Effector memory CD4-positive, alpha-beta T cell (primary cell): ENCODE measurements at regions not wholly inside any gene's neighbourhood (a gene's known extent, or its start where the extent isn't known, plus 50 kb on each side); places are given as distances from the start of the nearest gene placed in this dataset.

Source experiments
- DNase-seq, 3 donors: peaks; one replicate each; pipeline ENCODE4 v3.0.0-alpha.2; 2020
- H3K27ac ChIP-seq: 2 replicates; pipeline ENCODE4 v1.7.0; 2013; ENCODE audit warnings: mild to moderate bottlenecking, low read length, moderate library complexity; ENCODE audit not compliant: insufficient read depth, poor library complexity, severe bottlenecking
- H3K27me3 ChIP-seq: replicated peaks from 2 replicates; pipeline ENCODE4 v1.7.0; 2013; ENCODE audit warnings: mild to moderate bottlenecking, low read length; ENCODE audit not compliant: insufficient read depth, control insufficient read depth, poor library complexity, severe bottlenecking
- H3K36me3 ChIP-seq: 2 replicates; pipeline ENCODE4 v1.7.0; 2013; ENCODE audit warnings: mild to moderate bottlenecking, low read length, moderate library complexity; ENCODE audit not compliant: control insufficient read depth, insufficient read depth
- H3K4me1 ChIP-seq: 2 replicates; pipeline ENCODE4 v1.7.0; 2013; ENCODE audit warnings: low read length, mild to moderate bottlenecking; ENCODE audit not compliant: control insufficient read depth, insufficient read depth, poor library complexity, severe bottlenecking
- H3K4me3 ChIP-seq: 2 replicates; pipeline ENCODE4 v1.7.0; 2013; ENCODE audit warnings: low read length, low read depth, mild to moderate bottlenecking; ENCODE audit not compliant: insufficient read depth, poor library complexity, severe bottlenecking
- H3K9me3 ChIP-seq: 2 replicates; pipeline ENCODE4 v1.7.0; 2013; ENCODE audit warnings: mild to moderate bottlenecking, low read length, moderate library complexity; ENCODE audit not compliant: control insufficient read depth

DNA sequence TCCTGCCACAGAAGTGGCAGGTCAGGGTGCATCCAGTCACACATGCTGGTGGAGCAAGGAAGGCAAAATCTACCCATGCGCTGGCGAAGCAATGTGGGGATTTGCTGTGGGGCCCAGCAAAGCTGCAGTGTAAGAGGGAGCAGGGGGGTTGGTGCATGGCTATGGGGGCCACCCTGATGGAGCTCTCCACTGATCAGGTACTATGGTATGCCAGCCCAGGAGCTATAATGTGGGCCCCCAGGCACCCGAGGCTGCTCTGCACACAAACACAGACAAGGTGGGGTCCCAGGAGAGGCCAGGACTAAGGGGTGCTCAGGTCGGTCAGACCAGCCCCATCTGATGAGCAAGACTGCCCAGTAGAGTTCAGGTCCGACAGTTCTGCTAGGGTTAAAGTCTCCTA is 213.5 kb downstream of the ZC3H11B start:
- H3K4me3 ChIP-seq: no peak overlapping the region
- no peaks in the 10 kb centered on the region for H3K4me1 ChIP-seq
- DNase-seq: no peak
- H3K27ac ChIP-seq: no peak overlapping the region
- H3K9me3 ChIP-seq: no peaks in the 10 kb centered on the region
- no peaks in the 10 kb centered on the region for H3K36me3 ChIP-seq
- no peaks in the 10 kb centered on the region for H3K27me3 ChIP-seq

DNA sequence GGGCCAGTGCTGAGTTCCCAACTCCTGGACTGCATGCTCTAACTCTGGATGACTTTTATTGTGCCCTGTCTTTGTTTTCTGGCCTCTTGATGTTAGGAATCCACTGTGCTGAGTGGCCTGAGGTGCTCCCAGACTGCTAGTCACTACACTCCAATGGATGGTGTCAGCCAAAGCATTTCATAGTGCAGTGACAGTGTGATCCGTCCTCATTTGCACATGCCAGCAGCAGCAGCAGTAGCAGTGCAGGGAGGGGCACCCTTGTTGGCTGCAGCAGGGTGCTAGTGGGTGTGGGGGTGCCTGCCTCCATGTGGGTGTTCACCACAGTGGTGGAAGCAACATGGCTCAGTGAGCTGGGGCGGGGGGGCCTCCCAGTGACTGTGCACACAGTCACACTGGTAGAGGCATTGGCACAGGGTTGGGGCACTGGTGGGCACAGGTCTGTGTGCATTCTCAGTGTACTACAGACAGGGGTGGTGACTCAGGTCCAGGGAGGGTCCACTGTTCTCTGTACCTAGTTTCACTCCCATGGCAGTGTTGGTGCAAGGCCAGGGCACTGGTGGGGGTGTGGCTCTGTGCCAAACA is 214.0 kb downstream of the ZC3H11B start:
- no peaks in the 10 kb centered on the region for H3K4me1 ChIP-seq
- no peaks in the 10 kb centered on the region for H3K9me3 ChIP-seq
- H3K27ac ChIP-seq: no peak overlapping the region
- H3K36me3 ChIP-seq: no peaks in the 10 kb centered on the region
- no peak overlapping the region for H3K4me3 ChIP-seq
- no peak for DNase-seq
- H3K27me3 ChIP-seq: no peaks in the 10 kb centered on the region

DNA sequence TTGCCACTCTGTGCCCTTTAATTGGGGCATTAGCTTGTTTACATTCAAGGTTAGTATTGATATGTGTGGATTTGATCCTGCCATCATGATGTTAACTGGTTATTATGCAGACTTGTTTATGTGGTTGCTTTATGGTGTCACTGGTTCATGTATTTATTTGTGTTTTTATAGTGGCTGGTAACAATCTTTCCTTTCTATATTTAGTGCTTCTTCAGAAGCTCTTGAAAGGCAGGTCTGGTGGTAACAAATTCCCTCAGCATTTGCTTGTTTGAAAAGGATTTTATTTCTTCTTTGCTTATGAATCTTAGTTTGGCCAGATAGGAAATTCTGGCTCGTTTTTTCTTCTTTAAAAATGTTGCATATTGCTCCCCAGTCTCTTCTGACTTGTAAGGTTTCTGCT is 215.4 kb downstream of the ZC3H11B start:
- no peaks in the 10 kb centered on the region for H3K27me3 ChIP-seq
- peaks cover 5% of the 10 kb centered on the region for H3K9me3 ChIP-seq
- no peaks in the 10 kb centered on the region for H3K36me3 ChIP-seq
- no peak overlapping the region for H3K4me3 ChIP-seq
- no peaks in the 10 kb centered on the region for H3K4me1 ChIP-seq
- H3K27ac ChIP-seq: no peak overlapping the region
- DNase-seq: no peak

GRCh38 chr1:219391297-219391696 is 217.6 kb downstream of the LYPLAL1 start:
- DNase-seq: no peak
- Histone ChIP-seq H3K9me3 (peaks cover 5% of the 10 kb centered on the region), H3K36me3 (no peaks in the 10 kb centered on the region), H3K27ac (no peak overlapping the region), H3K4me3 (no peak overlapping the region), H3K27me3 (no peaks in the 10 kb centered on the region), H3K4me1 (no peaks in the 10 kb centered on the region)

DNA sequence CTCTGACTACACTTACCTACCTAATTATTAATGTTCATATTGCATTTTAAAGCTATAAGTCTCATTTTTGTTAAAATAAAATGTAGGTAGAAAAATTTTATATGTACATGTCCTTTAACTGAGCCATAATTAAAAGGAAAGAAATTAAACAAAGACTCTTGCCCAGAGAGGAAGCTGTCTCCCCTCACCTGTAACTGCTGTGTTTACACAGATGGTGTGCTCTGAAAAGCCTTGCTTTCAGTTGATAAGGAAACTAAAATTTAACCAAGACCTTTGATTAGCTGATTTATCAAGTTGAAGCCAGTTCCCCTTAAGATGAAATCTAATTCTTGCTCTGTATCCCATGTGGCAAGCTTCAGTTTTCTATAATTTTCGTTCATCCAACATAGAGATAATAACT is 213.5 kb downstream of the LYPLAL1 start:
- no peaks in the 10 kb centered on the region for H3K4me1 ChIP-seq
- DNase-seq: no peak
- no peaks in the 10 kb centered on the region for H3K9me3 ChIP-seq
- no peak overlapping the region for H3K27ac ChIP-seq
- no peaks in the 10 kb centered on the region for H3K27me3 ChIP-seq
- no peak overlapping the region for H3K4me3 ChIP-seq
- H3K36me3 ChIP-seq: no peaks in the 10 kb centered on the region

- Histone ChIP-seq H3K27ac (no peak overlapping the region), H3K4me1 (no peaks in the 10 kb centered on the region), H3K27me3 (no peaks in the 10 kb centered on the region), H3K9me3 (no peaks in the 10 kb centered on the region), H3K4me3 (no peak overlapping the region), H3K36me3 (no peaks in the 10 kb centered on the region)
- DNase-seq: no peak
Observed at GRCh38 chr1:219385787-219386427, 212.2 kb downstream of the LYPLAL1 start.

GRCh38 chr1:219383281-219383680 is 209.6 kb downstream of the LYPLAL1 start:
- Histone ChIP-seq H3K9me3 (no peaks in the 10 kb centered on the region), H3K4me3 (no peak overlapping the region), H3K36me3 (no peaks in the 10 kb centered on the region), H3K27me3 (no peaks in the 10 kb centered on the region), H3K4me1 (no peaks in the 10 kb centered on the region), H3K27ac (no peak overlapping the region)
- DNase-seq: no peak

DNA sequence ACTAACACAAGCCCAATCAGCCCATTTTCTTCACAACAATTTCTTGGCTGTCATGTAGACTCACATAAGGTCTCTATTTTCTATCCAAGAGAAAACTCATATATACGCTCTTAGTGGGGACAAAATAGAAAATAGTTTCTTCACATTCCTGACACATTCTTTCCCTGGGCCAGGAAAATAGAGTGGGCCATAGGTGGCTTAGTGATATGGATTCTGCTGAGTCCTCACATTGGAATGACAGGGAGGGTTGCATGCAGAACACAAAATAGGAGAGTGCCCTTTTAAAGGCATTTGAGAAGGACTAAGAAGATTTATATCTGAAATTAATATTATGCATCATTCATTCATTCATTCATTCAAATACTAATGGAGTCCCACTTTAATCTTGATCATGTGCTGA is 207.7 kb downstream of the LYPLAL1 start:
- H3K4me1 ChIP-seq: no peaks in the 10 kb centered on the region
- H3K36me3 ChIP-seq: no peaks in the 10 kb centered on the region
- no peak overlapping the region for H3K4me3 ChIP-seq
- no peak for DNase-seq
- H3K27me3 ChIP-seq: no peaks in the 10 kb centered on the region
- H3K27ac ChIP-seq: no peak overlapping the region
- no peaks in the 10 kb centered on the region for H3K9me3 ChIP-seq

DNA sequence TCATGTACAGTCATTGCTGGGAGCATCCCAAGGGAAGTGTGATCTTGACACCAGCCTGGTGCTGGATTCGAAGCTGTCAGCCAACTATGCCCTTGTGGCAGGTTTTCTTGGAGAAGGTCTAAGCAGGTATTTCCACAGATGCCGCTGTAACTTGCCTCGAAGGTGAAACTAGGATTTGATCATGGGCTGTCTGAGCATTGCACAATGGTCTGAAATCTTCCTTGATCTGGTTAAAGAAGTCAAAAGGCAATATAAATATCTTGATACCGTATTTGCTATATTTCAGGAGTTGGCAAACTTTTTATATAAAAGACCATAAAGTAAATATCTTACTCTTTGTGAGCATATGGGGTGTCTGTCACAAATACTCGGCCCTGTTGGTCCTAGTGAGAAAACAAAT is 206.8 kb downstream of the LYPLAL1 start:
- Histone ChIP-seq H3K27me3 (no peaks in the 10 kb centered on the region), H3K36me3 (no peaks in the 10 kb centered on the region), H3K27ac (no peak overlapping the region), H3K9me3 (no peaks in the 10 kb centered on the region), H3K4me3 (no peak overlapping the region), H3K4me1 (no peaks in the 10 kb centered on the region)
- no peak for DNase-seq

GRCh38 chr1:219379691-219380090 is 206.0 kb downstream of the LYPLAL1 start:
- DNase-seq: no peak
- Histone ChIP-seq H3K4me3 (no peak overlapping the region), H3K4me1 (no peaks in the 10 kb centered on the region), H3K9me3 (no peaks in the 10 kb centered on the region), H3K27ac (no peak overlapping the region), H3K27me3 (no peaks in the 10 kb centered on the region), H3K36me3 (no peaks in the 10 kb centered on the region)
